GM10266 (cell line): ENCODE measurements at regions not wholly inside any gene's neighbourhood (a gene's known extent, or its start where the extent isn't known, plus 50 kb on each side); places are given as distances from the start of the nearest gene placed in this dataset.

Experiments
- DNase-seq: peaks from one replicate; pipeline ENCODE4 v3.0.0; 2012; ENCODE audit errors: extremely low spot score
- CTCF ChIP-seq: IDR thresholded peaks from 2 replicates; pipeline ENCODE4 v1.5.1; 2012; ENCODE audit warnings: mild to moderate bottlenecking, low read depth; ENCODE audit not compliant: control insufficient read depth, insufficient read depth; ENCODE audit errors: missing control alignments

GRCh38 chr6:148064406-148065134, 278.1 kb upstream of the SASH1 start:
- DNase-seq = no peak
- no peak for TF ChIP-seq CTCF

GRCh38 chr6:148068437-148069061, 274.1 kb upstream of the SASH1 start:
- no peak for TF ChIP-seq CTCF
- no peak for DNase-seq

- no peak for DNase-seq
- no peak for TF ChIP-seq CTCF
Measured at GRCh38 chr6:148069256-148069655, 273.4 kb upstream of the SASH1 start.

- TF ChIP-seq CTCF = no peak
- DNase-seq = no peak
Measured at GRCh38 chr6:148074291-148074690, 268.3 kb upstream of the SASH1 start.

- no peak for DNase-seq
- TF ChIP-seq CTCF = no peak
Measured at GRCh38 chr6:148074738-148075137, 267.9 kb upstream of the SASH1 start.

- DNase-seq = no peak
- no peak for TF ChIP-seq CTCF
Measured at GRCh38 chr6:148075352-148075751, 267.3 kb upstream of the SASH1 start.

- DNase-seq = no peak
- TF ChIP-seq CTCF = no peak
Measured at GRCh38 chr6:148076051-148076450, 266.6 kb upstream of the SASH1 start.
